Stimulated activated CD4-positive, alpha-beta T cell treated with anti-CD3 and anti-CD28 coated beads, TNF-alpha, amount 100 ng/mL, for 48 hours (primary cell): ENCODE measurements at regions not wholly inside any gene's neighbourhood (a gene's known extent, or its start where the extent isn't known, plus 50 kb on each side); places are given as distances from the start of the nearest gene placed in this dataset.

Experiments
- DNase-seq, 3 donors: peaks; one replicate each; pipeline ENCODE4 v3.0.0-alpha.2; 2020; ENCODE audit warnings: low read depth in 3 of 3

DNA sequence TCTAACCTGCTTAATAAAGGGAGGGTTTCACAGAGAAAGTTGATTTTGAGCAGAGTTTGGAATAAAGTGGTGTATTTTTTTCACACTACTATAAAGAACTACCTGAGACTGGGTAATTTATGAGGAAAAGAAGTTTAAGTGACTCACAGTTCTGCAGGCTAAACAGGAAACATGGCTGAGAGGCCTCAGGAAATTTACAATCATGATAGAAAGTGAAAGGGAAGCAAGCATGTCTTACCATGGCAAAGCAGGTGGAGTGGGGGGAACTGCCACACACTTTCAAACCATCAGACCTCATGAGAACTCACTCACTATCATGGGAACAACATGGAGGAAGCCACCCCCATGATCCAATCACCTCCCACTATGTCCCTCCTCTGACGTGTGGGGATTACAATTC, 546.7 kb downstream of the EPHA4 start:
- DNase-seq, result no peak

GRCh38 chr2:221034026-221034701, 537.9 kb downstream of the EPHA4 start:
- no peak for DNase-seq

DNA sequence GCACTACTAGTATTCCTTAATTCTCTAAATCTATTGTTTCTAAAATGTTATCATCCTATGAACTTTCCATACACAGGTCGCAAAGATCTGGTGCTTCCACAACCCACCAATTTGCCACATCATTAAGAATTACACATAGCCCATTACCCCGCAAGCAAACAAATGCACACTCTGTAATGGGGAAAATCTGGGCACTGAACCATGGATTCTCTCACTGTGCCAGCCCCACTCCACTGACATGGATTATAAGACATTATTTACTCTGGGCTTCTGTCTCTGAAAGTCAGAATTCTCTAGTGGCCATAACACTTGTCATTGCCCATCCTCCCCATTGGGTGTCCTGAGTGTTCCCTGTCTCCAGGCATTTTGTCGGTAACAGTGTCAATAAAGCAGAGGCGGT, 537.1 kb downstream of the EPHA4 start:
- no peak for DNase-seq

- DNase-seq, result no peak
Observed at GRCh38 chr2:221042926-221043325, 529.2 kb downstream of the EPHA4 start.

DNA sequence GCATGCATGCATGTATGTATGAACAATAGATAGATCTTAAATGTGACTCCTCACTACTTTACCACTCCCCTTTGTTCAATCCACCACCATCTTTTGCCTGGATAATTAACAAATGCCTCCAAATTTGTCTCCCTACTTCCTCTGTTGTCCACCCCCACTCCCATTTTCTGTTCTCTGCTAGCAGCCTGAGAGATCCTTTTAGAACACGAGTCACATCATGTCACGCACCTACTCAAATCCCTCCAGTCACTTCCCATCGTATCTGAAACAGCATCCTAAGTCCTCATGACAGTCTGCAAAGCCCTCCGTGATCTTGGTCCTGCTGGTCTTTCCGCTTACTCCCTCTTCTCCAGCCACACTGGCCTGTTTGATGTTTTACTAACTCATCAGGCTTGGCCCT, 527.3 kb downstream of the EPHA4 start:
- no peak for DNase-seq

GRCh38 chr2:221050020-221050795, 521.9 kb downstream of the EPHA4 start:
- no peak for DNase-seq

DNA sequence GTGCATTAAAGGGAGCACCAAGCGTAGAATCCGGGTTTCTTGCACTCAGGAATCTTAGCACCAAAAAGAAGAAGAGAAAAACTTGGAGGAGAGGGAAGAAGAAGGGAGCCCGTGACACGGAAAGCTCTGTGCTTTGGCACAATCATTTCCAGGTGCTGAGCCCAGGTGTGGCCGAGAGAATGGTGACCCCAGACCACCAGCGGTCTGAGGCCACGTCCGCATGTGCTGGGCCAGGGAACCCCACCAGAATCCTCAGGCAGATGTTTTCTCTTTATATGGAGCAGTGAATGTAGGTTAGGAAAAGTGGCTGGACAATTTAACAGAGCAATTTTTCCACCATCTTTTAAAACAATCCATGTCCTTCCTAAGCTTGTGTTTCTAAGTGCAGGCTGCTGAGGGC, 520.9 kb downstream of the EPHA4 start:
- DNase-seq, result no peak

DNA sequence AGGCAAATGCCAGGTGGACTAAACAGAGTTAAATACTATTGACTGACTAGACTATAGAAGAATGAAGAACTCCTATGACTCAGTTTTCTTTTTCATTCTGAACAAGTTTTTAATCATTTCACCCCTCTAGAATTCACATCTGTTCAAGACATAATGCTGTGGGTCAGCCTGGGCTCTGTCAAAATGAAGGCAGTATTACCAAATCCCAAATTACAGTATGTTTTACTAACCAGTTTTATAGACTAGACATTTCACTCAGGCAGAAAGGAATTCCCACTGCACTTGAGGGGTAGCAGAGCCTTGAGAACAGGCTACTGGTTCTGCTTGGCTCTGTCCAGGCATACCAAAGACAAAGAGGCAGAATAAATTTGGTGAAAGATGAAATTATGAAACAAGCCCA, 511.7 kb downstream of the EPHA4 start:
- no peak for DNase-seq

- no peak for DNase-seq
Observed at GRCh38 chr2:221063568-221063967, 508.5 kb downstream of the EPHA4 start.

GRCh38 chr2:221064058-221064854, 507.8 kb downstream of the EPHA4 start:
- DNase-seq, result no peak

DNA sequence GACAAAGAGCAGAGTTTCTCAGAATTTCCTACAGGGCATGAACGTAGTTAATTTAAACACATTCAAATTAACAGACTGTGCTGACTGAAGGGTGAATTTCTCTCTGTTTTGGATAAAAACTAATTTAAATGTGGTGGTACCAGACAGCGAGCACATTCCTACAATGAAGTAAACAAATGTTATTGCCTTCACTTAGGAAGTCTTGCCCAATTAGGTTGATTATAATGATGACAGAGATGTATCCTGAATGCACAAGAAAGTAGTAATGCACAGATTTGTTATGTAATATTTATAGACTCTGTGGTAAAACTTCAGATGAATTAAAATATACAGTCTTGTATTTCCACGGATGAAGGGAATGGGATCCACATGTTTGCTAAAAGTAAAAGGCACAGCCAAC, 507.2 kb downstream of the EPHA4 start:
- DNase-seq, result no peak

DNA sequence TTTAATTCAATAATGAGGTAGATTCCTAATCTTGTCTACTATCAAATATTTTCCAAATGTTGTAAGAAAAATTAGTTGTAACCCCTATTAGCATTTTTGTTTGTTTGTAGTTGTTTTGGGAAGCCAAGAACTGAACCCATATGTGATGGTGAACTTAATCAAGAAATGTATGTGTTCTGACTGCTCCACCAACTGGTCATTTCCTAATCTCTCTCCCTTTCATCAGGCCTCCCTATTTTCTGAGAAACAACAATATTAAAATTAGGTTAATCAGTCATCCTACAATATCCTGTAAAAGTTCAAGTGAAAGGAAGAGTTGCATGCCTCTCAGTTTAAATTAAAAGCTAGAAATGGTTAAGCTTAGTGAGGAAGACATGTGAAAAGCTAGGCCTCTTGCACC, 504.0 kb downstream of the EPHA4 start:
- DNase-seq, result no peak

- DNase-seq, result no peak
Observed at GRCh38 chr2:221070106-221070505, 502.0 kb downstream of the EPHA4 start.

GRCh38 chr2:221073326-221074049, 498.6 kb downstream of the EPHA4 start:
- DNase-seq, result no peak

- DNase-seq, result no peak
Observed at GRCh38 chr2:221074238-221074637, 497.9 kb downstream of the EPHA4 start.

- DNase-seq, result no peak
Observed at GRCh38 chr2:221075203-221075602, 496.9 kb downstream of the EPHA4 start.

GRCh38 chr2:221077251-221077650, 494.9 kb downstream of the EPHA4 start:
- no peak for DNase-seq

DNA sequence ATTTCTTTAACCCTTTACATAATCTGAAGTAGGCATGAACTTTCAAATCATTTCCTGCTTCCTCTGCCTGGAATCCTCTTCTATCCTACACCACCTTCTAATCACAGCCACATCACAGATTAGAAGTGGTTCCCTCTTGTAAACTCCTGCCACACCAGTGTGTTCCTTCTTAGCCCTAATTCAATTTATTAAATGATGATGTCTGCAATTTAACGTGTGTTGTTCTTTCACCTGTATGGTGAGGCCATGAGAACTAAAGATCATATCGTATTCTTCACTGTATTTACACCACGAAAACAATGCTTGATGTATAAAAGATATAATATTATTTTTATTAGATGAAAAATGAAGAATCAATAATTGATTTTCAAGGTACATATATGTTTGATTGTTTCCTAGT, 494.3 kb downstream of the EPHA4 start:
- DNase-seq, result no peak

DNA sequence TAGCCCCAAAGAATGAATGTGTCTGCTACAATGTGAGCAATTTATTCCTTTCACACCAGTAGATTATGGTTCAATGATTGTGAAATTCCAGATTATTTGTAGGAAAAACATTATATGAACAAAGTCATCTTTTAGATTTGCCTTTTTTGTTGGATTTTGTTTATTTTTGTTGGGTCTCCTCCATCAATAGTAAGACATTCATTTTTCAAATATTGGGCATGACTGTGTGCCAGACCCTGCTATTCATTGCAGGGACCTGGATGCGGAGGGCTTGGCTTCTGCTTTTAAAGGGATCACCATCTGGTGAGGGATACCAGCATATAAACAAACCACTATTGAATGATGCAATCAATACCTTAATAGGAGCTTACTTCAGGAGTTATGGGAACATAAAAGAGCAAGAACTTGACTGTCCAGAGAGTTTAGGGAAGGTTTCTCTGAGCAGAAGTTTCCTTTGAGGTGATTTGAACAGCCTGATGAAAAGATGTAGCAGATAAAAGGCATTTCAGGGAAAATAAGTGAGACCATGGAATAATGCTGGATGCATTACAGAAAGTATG, 486.7 kb downstream of the EPHA4 start:
- no peak for DNase-seq

- no peak for DNase-seq
Observed at GRCh38 chr2:221085936-221086335, 486.2 kb downstream of the EPHA4 start.

DNA sequence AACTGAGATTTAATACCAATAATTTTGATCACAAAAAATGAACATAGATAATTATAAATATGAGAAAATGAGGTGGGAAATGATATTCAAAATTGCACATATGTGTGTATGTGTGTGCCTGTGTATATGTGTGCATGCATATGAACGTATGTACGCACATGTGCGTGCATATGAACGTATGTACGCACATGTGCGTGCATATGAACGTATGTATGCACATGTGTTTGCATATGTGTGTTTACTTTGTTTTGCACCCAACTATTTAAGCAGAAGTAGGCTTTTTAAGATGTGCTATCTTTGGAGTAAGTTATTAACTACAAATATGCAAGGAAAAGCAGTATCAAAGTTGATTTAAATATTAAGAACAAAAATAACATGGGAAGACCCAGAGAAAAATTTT, 484.3 kb downstream of the EPHA4 start:
- DNase-seq, result no peak

GRCh38 chr2:221088506-221088905, 483.6 kb downstream of the EPHA4 start:
- DNase-seq, result no peak
